Anterior cingulate cortex (tissue), 58 donors: ENCODE measurements at regions not wholly inside any gene's neighbourhood (a gene's known extent, or its start where the extent isn't known, plus 50 kb on each side); places are given as distances from the start of the nearest gene placed in this dataset.
"Not testable (repeated sequence)": the region's sequence is repeated elsewhere in the genome, so short reads cannot be mapped to it uniquely, and the experiment has no call there.

ENCODE experiments used
- DNase-seq, 58 donors: peaks; one replicate each; lab custom pipeline; 2025; lab: John Stamatoyannopoulos, UW

- DNase-seq, result no peak
These were observed 322.3 kb downstream of the RMST start for GRCh38 chr12:97784904-97785303.

- no peak for DNase-seq
These were observed 327.7 kb downstream of the RMST start for GRCh38 chr12:97790281-97790680.

DNA sequence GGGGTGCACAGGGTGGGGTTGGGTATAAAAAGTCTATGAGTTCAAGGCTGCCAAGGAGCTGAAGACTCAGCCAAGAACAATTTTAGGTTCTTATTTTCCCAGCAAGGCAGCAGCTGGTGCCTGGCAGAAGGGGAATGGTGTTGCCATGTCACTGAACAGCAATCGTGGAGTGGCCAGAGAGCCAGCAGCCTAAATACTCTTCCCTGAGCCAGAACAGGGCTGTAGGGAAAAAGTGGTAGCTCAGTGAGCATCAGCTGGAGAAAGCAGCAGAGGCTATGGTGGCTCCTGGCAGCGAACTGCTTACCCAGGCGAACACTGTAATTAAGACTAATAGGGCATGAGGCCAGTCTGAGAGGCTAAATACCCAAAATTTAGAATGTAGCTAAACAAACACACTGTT, 334.9 kb downstream of the RMST start:
- peak in 21 of 58 donors; percentile 0 to 55 (median 10) for DNase-seq

DNA sequence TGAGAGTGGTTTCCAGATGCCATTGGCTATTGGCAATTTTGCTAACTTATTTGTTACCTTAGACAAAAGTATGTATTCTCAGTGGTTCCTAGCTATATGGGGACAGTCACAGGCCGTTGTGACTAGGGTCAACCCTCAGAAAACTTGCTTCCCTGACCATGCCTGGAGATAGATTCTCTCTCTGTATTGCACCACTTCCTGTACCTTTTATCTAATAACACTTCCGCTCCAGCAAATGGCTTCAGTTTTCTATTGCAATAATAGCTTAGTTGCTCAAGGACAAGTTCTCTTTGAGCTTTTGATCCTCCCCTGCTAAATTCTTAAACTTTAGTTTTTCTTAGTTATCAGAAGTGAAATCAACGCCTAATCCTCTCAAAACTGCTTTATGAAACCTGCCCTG, 338.0 kb downstream of the RMST start:
- DNase-seq, result no peak

- no peak for DNase-seq
These were observed 339.0 kb downstream of the RMST start for GRCh38 chr12:97801471-97802059.

- DNase-seq, result peak in 27 of 58 donors; percentile 0 to 57 (median 14)
These were observed 342.5 kb downstream of the RMST start for GRCh38 chr12:97805146-97805545.

DNA sequence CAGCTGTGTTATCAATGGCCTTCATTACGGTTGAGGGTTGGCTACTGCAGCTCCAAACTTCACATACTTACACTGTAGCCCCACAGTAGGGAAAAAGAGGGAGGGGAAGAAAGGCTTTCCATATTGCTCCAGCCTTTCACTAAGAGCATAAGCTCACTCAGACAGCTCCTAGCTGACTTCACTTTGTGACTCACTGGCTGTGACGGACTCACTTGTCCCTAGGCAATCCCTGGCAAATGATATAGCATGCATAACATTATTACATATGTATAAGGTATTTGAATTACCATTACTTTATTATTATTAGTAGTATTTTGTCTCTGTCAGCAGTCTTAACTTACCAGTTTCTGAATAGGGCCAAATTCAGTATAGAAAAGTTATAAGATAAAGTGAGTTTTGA, 350.7 kb downstream of the RMST start:
- no peak for DNase-seq

DNA sequence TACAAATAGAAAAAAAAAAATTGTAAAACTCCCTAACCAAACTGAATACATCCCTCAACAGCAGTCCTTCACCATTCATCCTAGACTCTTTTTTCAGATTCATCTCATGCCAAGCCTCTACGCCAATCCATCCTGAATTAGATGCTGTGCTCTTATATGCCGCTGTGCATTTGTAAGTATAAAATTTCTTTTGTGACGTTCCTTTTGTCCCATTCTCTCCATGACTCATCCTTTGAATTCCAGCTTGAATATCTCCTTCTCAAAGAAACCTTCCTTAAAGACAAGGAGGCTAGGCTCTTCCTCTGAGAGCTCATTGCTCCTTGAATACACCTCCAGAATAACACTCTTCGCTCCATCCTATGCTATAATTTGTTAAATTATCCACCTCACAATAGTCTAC, 359.2 kb downstream of the RMST start:
- DNase-seq, result no peak

GRCh38 chr12:97835541-97835940, 372.9 kb downstream of the RMST start:
- DNase-seq, result no peak

DNA sequence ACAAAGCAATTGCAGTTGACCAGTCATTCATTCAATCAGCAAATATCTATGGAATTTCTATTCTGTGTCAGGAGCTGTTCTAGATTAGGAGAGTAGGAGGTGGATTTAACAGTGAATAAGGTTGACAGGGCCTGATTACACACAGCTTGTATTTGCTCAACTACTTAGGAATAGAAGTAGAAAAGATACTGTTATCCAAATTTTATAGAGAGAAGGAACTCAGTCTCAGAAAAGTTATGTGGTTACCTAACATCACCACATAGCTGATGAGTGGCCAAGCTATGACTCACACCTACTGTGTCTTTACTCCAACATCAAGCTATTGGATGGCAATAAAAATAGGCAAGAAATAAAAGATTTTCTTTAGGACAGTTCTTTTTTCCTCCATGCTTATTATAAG, 374.8 kb downstream of the RMST start:
- peak in 6 of 58 donors; percentile 0 to 8 (median 2) for DNase-seq

- no peak for DNase-seq
These were observed 385.4 kb downstream of the RMST start for GRCh38 chr12:97848051-97848450.

GRCh38 chr12:97854477-97854876, 391.9 kb downstream of the RMST start:
- no peak for DNase-seq

GRCh38 chr12:97862072-97862471, 399.5 kb downstream of the RMST start:
- DNase-seq, result no peak

DNA sequence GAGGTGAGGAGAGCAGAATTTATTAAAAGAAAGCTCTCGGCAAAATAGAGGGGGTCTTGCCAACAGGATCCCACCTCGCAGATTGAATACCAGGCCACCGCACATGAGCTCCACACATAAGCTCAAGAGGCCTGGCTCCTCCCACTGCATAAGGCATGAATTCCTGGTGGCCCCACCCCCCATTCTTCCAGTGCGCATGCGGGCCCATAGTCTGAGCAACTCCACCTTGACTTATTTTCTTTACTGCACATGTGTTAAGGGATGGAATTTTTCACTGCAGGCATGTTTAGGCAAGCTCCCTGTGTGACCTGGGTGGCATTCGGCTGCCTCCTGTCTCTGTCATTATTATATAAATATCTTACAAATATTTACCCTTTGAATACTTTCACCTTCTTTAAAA, 412.5 kb downstream of the RMST start:
- DNase-seq, result no peak

DNA sequence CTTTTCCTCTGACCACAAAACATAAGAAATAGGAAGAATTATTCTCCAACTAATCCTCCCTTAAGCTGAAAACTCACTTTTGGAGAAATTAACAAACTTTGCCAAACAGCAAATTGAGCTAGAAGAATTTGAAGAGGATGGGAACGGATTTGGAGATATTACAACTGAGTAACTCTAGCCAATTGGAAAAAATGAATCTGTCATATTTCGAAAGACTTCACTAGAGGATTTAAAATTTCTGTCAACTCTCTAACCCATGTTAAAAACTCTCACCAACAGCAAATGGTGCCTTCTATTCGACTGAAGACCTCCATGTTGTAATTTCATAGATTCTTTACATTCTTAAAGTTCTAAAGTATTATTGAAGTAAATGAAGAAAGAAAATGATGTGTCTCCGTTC, 414.2 kb downstream of the RMST start:
- DNase-seq, result no peak

- no peak for DNase-seq
These were observed 414.8 kb downstream of the RMST start for GRCh38 chr12:97877404-97877803.

- peak in 7 of 58 donors; percentile 1 to 34 (median 5) for DNase-seq
These were observed 424.0 kb downstream of the RMST start for GRCh38 chr12:97886511-97887176.

GRCh38 chr12:97897881-97898280, 435.3 kb downstream of the RMST start:
- DNase-seq, result not testable (repeated sequence)

DNA sequence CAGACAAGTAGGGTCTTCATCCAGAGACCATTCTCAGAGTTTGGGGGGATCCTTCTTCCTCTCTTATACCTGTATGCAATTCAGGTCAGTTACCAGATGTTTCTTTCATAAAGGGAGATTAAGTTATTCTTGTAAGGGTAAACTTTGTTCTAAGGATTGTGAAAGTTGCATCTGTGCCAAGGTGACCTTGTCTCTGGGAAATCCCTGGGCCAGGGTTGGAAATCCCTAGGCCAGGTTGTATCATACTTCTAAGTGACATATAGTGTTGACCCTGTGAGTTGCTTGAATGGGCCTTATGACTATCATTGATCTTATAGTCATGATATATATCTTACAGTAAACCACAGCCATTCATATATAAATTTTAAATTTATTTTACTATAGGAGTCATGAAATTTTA, 436.9 kb downstream of the RMST start:
- no peak for DNase-seq

DNA sequence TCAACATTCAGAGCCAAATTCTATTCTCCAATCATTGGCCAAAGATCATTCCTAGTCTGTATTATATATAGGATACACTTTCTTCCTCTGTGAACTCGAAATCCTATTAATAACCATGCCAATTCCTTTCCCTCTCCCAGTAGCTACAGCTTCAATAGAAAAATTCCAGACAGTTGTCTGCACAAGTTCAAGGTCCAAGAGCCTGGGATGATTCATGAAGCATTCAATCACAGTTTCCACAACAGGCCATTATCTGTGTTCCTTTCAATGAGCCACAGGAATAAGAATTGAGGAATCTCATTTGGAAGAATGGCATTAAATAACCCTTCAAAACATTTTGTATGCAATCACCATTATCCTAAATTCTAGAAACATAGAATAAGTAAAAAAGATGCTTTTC, 437.4 kb downstream of the RMST start:
- no peak for DNase-seq

DNA sequence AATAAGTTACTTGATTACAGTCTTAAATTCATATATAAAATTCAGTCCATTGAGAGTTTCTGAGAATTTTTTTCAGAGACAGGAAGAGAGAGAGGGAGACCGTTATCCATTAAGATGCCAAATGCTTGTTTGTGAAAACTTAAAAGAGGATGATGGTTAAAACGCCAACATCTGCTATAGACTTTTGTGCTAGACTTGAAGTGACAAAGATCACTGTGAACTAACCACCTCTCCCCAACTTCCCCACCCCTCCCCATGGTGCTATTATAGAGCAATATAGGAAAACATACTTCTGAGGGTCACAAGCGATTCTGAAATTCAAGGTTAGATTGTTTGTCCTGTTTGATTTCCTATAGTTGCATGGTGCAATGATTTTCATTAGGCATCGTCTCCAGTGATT, 440.8 kb downstream of the RMST start:
- DNase-seq, result no peak

GRCh38 chr12:97907504-97907903, 444.9 kb downstream of the RMST start:
- DNase-seq, result no peak

GRCh38 chr12:97910559-97910958, 448.0 kb downstream of the RMST start:
- DNase-seq, result no peak
